CD14-positive monocyte (primary cell): ENCODE measurements at regions not wholly inside any gene's neighbourhood (a gene's known extent, or its start where the extent isn't known, plus 50 kb on each side); places are given as distances from the start of the nearest gene placed in this dataset.

ENCODE experiments used
- DNase-seq, 3 donors: peaks; one replicate each; pipeline ENCODE4 v3.0.0-alpha.2; 2011 to 2022
- H2AFZ ChIP-seq: 2 replicates; pipeline ENCODE4 v1.6.0; 2012; ENCODE audit warnings: mild to moderate bottlenecking, low read depth, low read length, inconsistent platforms; ENCODE audit not compliant: insufficient read depth, poor library complexity, severe bottlenecking
- H3K27ac ChIP-seq, 2 donors: 1 replicate in 1 of 2; 2 replicates in 1 of 2; pipeline ENCODE4 v1.5.1; 2012 to 2013; ENCODE audit warnings: low read length in 2 of 2, control low read depth in 1 of 2, inconsistent platforms in 1 of 2, low read depth in 1 of 2, mild to moderate bottlenecking in 1 of 2
- H3K27me3 ChIP-seq, 2 donors: one replicate each; pipeline versions ENCODE4 v1.6.0 to v1.6.1; 2011 to 2013; ENCODE audit warnings: low read length in 2 of 2; ENCODE audit not compliant: control insufficient read depth in 2 of 2, insufficient read depth in 2 of 2
- H3K36me3 ChIP-seq, 2 donors: replicated peaks in 1 of 2; 1 replicate in 1 of 2; 2 replicates in 1 of 2; pipeline versions ENCODE4 v1.5.1 to v1.6.1; 2012 to 2013; ENCODE audit warnings: low read length in 2 of 2, control low read depth in 1 of 2, inconsistent platforms in 1 of 2, mild to moderate bottlenecking in 1 of 2; ENCODE audit not compliant: insufficient read depth in 2 of 2, control insufficient read depth in 1 of 2
- H3K4me1 ChIP-seq, 2 donors: 1 replicate in 1 of 2; 2 replicates in 1 of 2; pipeline versions ENCODE4 v1.5.1 to v1.6.1; 2012 to 2013; ENCODE audit warnings: low read length in 2 of 2, control low read depth in 1 of 2, inconsistent platforms in 1 of 2, mild to moderate bottlenecking in 1 of 2, moderate library complexity in 1 of 2; ENCODE audit not compliant: insufficient read depth in 2 of 2, control insufficient read depth in 1 of 2
- H3K4me2 ChIP-seq: replicated peaks from 2 replicates; pipeline ENCODE3; 2012; ENCODE audit warnings: low read length, moderate library complexity, mild to moderate bottlenecking; ENCODE audit not compliant: poor library complexity, severe bottlenecking; ENCODE audit errors: extremely low read depth
- H3K4me3 ChIP-seq, 3 experiments: fragments of 200-600 bp in 1 of 3; sonication (generic) in 1 of 3; replicated peaks in 1 of 3; 1 replicate in 2 of 3; 2 replicates in 1 of 3; pipeline ENCODE4 v1.5.1; 2011 to 2013; ENCODE audit warnings: low read length in 3 of 3, mild to moderate bottlenecking in 3 of 3, control low read depth in 2 of 3, low read depth in 2 of 3, inconsistent platforms in 1 of 3, moderate library complexity in 1 of 3
- H3K79me2 ChIP-seq: 2 replicates; pipeline ENCODE4 v1.6.0; 2012; ENCODE audit warnings: mild to moderate bottlenecking, control low read depth, inconsistent platforms, low read length, moderate library complexity; ENCODE audit not compliant: insufficient read depth
- H3K9ac ChIP-seq: 2 replicates; pipeline ENCODE4 v1.6.0; 2017; ENCODE audit warnings: low read length, mild to moderate bottlenecking; ENCODE audit not compliant: insufficient read depth, poor library complexity, severe bottlenecking
- H3K9me3 ChIP-seq, 2 donors: replicated peaks in 1 of 2; 1 replicate in 1 of 2; 2 replicates in 1 of 2; pipeline versions ENCODE4 v1.5.1 to v1.6.1; 2012 to 2013; ENCODE audit warnings: low read length in 2 of 2, control low read depth in 1 of 2; ENCODE audit not compliant: control insufficient read depth in 1 of 2, insufficient read depth in 1 of 2
- H4K20me1 ChIP-seq: 2 replicates; pipeline ENCODE4 v1.6.0; 2012; ENCODE audit warnings: mild to moderate bottlenecking, low read length, control low read depth, moderate library complexity; ENCODE audit not compliant: insufficient read depth
- H3K27ac Mint-ChIP-seq, 7 donors: one replicate each; pipeline ENCODE4 v1.8.0; 2020; ENCODE audit warnings: mild to moderate bottlenecking in 7 of 7, mixed read lengths in 7 of 7, moderate library complexity in 6 of 7, inconsistent platforms in 2 of 7
- H3K27me3 Mint-ChIP-seq, 3 donors: one replicate each; pipeline ENCODE4 v1.8.0; 2021 to 2022; ENCODE audit warnings: low read depth in 3 of 3, mild to moderate bottlenecking in 3 of 3, mixed read lengths in 3 of 3, moderate library complexity in 3 of 3, inconsistent platforms in 1 of 3
- H3K36me3 Mint-ChIP-seq, 2 donors: one replicate each; pipeline ENCODE4 v1.8.0; 2020; ENCODE audit warnings: mixed read lengths in 2 of 2, inconsistent platforms in 1 of 2, mild to moderate bottlenecking in 1 of 2
- H3K4me1 Mint-ChIP-seq: one replicate; pipeline ENCODE4 v1.8.0; 2020; ENCODE audit warnings: mild to moderate bottlenecking, mixed read lengths
- H3K4me3 Mint-ChIP-seq, 2 donors: one replicate each; pipeline ENCODE4 v1.8.0; 2020; ENCODE audit warnings: mild to moderate bottlenecking in 2 of 2, mixed read lengths in 2 of 2, moderate library complexity in 1 of 2
- H3K9me3 Mint-ChIP-seq, 7 donors: one replicate each; pipeline ENCODE4 v1.8.0; 2020 to 2022; ENCODE audit warnings: mixed read lengths in 7 of 7, mild to moderate bottlenecking in 6 of 7, moderate library complexity in 6 of 7, inconsistent platforms in 2 of 7
- CTCF ChIP-seq: fragments of 200-600 bp; IDR thresholded peaks from one replicate; pipeline ENCODE4 v1.8.0; 2022; ENCODE audit warnings: antibody characterized with exemption, mild to moderate bottlenecking
- WGBS: methylation state at CpG from one replicate; pipeline ENCODE4 v1.1.5; 2013; ENCODE audit warnings: missing lambda C conversion rate; ENCODE audit not compliant: insufficient coverage; 5-methylcytosine and 5-hydroxymethylcytosine counted together
- intact Hi-C, 2 donors: fragments of 100-400 bp; cut with micrococcal nuclease; formaldehyde crosslinking; loops; one replicate each; pipeline versions ENCODE4 v1.15.0 to v1.15.1; 2023

GRCh38 chr16:61549327-61549726, 486.9 kb downstream of the CDH8 start:
- H3K4me1 ChIP-seq, result no peaks in the 10 kb centered on the region
- H3K79me2 ChIP-seq, result no peaks in the 10 kb centered on the region
- Mint-ChIP-seq H3K4me3 (no peak overlapping the region), H3K9me3 (no peaks in the 10 kb centered on the region), H3K27ac (no peak overlapping the region), H3K4me1 (no peaks in the 10 kb centered on the region), H3K27me3 (peaks cover 0 to 1% (median 0%) of the 10 kb centered on the region in 3 donors), H3K36me3 (no peaks in the 10 kb centered on the region)
- no CpG with 5 or more reads among the region's 2 CpGs for WGBS
- no peak overlapping the region for H2AFZ ChIP-seq
- no peaks in the 10 kb centered on the region for H3K27me3 ChIP-seq
- no peak overlapping the region for H3K4me3 ChIP-seq
- no peaks in the 10 kb centered on the region for H3K9me3 ChIP-seq
- TF ChIP-seq CTCF, result no peak
- intact Hi-C loops, result no loop called here
- H3K4me2 ChIP-seq, result no peak overlapping the region
- H4K20me1 ChIP-seq, result no peaks in the 10 kb centered on the region
- H3K36me3 ChIP-seq, result no peaks in the 10 kb centered on the region
- no peak for DNase-seq
- H3K27ac ChIP-seq, result no peak overlapping the region
- no peak overlapping the region for H3K9ac ChIP-seq

GRCh38 chr16:61547626-61548025, 488.6 kb downstream of the CDH8 start:
- TF ChIP-seq CTCF, result no peak
- H3K4me3 Mint-ChIP-seq, result no peak overlapping the region
- Histone ChIP-seq H4K20me1 (no peaks in the 10 kb centered on the region), H3K9me3 (no peaks in the 10 kb centered on the region), H3K4me3 (no peak overlapping the region), H3K36me3 (no peaks in the 10 kb centered on the region), H3K4me2 (no peak overlapping the region), H3K4me1 (no peaks in the 10 kb centered on the region), H3K27ac (no peak overlapping the region), H3K79me2 (no peaks in the 10 kb centered on the region), H3K9ac (no peak overlapping the region), H3K27me3 (no peaks in the 10 kb centered on the region), H2AFZ (no peak overlapping the region)
- H3K27me3 Mint-ChIP-seq, result peaks cover 0 to 1% (median 1%) of the 10 kb centered on the region in 3 donors
- no peak overlapping the region for H3K27ac Mint-ChIP-seq
- H3K9me3 Mint-ChIP-seq, result peaks cover 0 to 3% (median 0%) of the 10 kb centered on the region in 7 donors
- intact Hi-C loops, result no loop called here
- DNase-seq, result no peak
- H3K36me3 Mint-ChIP-seq, result no peaks in the 10 kb centered on the region
- H3K4me1 Mint-ChIP-seq, result no peaks in the 10 kb centered on the region
